HG02678 (cell line): ENCODE measurements at regions not wholly inside any gene's neighbourhood (a gene's known extent, or its start where the extent isn't known, plus 50 kb on each side); places are given as distances from the start of the nearest gene placed in this dataset.

ENCODE experiments used
- ATAC-seq: cut with Tn5 transposase; IDR thresholded peaks from one replicate; pipeline ENCODE4 v1.9.1; 2021; ENCODE audit warnings: mild to moderate bottlenecking, moderate library complexity; ENCODE audit not compliant: unreplicated experiment

DNA sequence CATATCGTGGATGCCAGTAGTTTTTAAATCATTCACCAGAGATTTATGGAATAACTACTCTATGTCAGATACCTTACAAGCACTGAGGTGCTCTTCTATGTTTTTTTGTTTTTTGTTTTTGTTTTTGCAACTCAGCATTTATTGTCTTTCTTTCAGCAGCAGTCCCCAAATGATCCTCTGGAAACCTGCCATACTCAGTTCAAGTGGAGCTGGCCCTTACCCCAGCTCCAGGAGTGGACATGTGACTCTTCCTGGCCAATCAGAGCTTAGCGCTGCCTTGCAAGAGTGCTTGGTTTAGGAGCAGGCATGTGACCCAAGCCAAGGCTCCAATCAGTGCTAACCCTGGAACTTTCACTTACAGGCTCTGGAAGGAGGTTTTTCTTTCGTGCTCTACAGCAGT lies 356.6 kb upstream of the ZMIZ1 start:
- ATAC-seq: no peak

DNA sequence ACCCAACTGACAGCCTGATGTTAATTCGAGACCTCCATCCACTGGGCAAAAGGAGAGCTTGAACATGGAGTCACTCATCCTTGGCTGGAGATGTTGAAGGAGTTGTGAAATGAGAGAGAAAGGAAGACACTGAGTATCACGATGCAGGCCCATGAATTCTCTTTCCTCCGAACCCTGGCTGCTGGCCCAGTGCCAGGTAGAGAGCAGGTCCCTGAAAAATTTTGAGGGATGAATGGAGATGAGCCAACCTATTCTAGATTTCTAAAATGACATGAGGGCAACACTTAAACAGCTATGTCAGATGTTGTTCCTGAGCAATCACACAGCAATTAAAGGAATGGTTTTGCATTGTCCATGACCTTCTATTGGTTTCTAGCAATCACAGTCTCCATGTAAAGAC lies 355.1 kb upstream of the ZMIZ1 start:
- ATAC-seq: no peak

DNA sequence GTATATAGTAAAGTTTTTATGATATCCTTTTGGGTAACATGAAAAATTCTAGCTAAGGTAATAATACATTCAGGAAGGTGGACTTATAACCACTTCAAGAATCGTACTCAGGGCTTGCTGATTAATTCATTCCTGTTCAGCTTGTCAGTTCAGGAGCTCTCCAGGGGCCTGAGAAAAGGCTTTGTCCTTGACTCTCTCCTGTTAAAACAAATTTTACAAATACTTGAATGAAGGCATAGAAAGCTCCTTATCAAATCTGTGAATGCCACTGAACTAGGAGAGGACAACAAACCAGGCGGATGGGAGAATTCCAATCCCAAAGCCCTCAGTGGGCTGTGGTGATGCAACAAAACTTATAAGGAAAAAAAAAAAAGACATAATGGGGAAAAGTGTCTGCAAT lies 354.5 kb upstream of the ZMIZ1 start:
- no peak for ATAC-seq

GRCh38 chr10:78715435-78715834 lies 353.3 kb upstream of the ZMIZ1 start:
- ATAC-seq: no peak

DNA sequence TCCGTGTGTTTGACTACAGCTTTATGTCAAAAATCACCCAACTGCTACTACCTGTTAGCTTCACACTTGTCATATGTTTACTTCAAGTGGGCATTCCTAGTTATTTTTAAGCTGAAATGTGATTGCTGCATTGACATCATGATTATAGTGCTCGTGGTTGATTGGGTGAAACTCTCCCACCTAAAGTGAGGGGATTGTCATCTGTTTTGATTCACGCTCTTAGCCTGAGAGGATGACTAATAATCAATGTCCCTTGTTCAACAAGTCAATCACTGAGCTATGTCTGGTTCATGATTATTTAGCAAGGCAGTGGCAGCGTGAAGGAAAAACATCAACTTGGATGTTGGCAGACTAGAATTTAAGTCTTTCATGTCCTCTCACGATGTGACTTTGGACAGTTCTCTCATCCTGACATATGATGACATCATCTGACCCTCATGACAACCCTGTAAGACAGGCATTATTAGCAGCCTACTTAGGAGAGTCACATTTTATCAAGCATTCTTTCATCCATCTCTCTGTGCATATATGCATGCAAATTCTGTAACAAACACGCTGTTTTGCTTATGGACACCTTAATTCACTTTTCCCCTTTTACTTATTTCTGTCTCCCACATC lies 352.6 kb upstream of the ZMIZ1 start:
- ATAC-seq: no peak

DNA sequence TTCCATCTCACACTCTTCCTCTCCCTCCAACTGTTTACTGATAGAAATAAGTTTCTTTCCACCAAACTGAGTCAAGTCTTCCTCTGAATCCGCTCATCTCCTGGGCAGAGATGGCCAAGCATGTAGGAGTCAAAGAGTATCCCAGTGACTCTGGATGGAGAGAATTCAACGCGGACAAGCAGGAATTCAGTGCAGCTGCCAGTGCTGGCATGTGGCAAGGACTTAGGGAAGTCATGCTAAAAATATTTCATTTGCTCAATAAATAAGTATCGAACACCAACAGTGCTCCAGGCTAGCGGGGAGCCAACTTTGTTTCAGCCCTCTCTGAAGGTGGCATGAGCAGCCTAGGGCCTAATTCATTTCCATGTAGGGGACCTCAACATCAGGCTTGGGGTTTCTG lies 351.6 kb upstream of the ZMIZ1 start:
- no peak for ATAC-seq

GRCh38 chr10:78718032-78718572 lies 350.7 kb upstream of the ZMIZ1 start:
- ATAC-seq: no peak

GRCh38 chr10:78719276-78719675 lies 349.5 kb upstream of the ZMIZ1 start:
- no peak for ATAC-seq

DNA sequence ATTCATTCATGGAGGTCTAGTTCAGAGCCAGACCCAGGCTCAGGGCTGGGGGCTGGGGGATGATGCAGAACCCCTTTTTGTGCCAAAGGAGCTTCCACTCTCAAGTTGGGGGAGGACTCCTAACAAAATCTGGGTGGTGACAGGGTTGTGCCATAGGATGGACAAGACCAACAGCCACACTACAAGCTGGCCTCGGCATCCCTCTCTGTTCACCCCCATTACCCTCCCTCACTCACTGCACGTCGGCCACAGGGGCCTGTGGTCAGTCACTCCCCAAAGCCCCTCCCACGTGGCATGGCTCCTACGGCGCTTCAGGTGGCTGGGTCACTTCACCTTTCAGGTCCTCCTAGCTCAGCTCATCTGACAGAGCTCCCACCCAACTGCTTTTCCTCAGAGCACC lies 348.7 kb upstream of the ZMIZ1 start:
- ATAC-seq: no peak

- no peak for ATAC-seq
These were observed 347.5 kb upstream of the ZMIZ1 start for GRCh38 chr10:78721231-78721630.

DNA sequence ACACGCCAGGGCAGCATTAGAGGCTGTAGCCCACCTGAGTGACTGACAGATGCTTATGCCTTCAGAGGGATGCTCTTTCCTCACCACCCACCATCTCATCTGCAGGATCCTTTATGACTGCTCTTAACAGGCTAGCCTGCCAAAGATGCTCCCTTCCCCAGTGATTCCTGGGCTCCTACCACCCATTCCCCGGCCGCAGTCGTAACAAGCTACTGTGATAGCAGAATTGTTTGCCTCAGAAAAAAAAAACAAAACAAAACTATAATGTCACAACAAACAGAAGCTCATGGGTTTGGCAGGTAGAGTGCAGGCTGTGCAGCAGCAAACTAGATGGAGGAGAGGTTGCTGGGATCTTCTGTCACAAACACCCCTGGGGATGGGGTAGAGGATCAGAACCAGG lies 343.9 kb upstream of the ZMIZ1 start:
- ATAC-seq: no peak

- no peak for ATAC-seq
These were observed 342.6 kb upstream of the ZMIZ1 start for GRCh38 chr10:78726171-78726570.

- ATAC-seq: no peak
These were observed 341.5 kb upstream of the ZMIZ1 start for GRCh38 chr10:78727251-78727650.

DNA sequence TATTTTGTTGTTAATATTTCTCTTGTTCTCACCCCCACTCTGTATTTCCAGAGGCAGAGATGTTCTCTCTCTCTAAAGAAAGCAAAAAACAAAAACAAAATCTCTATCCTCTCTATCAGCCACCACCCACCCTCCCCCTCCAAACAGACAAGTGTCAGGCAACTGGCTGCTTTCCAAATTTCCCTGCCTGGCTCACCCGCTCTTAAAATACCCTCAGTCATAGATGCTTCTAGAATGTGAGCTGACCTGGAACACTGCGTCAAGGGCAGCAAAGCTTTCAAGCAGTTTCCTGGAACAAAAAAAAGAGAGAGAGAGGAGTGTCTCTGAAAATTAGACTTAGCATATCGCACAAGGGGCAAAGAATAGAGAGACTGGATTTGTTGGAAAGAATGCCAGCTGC lies 341.0 kb upstream of the ZMIZ1 start:
- no peak for ATAC-seq

DNA sequence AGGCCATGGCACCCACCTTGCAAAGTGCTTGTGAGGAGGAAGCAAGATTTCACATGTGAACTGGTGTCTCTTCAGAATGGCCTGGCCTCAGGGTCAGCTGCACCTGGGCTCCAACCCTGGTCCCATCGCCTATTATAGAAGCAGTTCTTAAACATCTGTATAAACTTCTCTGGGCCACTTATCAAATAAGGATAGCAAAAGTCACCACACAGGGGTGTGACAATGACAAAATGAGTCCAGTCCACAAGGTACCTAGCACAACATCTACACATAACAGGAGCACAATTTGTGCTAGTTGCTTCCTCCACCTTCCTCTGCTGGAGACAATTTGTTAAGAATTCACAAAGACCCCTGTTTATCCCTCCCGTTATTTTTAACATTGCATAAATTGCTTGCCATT lies 340.6 kb upstream of the ZMIZ1 start:
- ATAC-seq: no peak

- ATAC-seq: no peak
These were observed 339.4 kb upstream of the ZMIZ1 start for GRCh38 chr10:78729366-78729765.

DNA sequence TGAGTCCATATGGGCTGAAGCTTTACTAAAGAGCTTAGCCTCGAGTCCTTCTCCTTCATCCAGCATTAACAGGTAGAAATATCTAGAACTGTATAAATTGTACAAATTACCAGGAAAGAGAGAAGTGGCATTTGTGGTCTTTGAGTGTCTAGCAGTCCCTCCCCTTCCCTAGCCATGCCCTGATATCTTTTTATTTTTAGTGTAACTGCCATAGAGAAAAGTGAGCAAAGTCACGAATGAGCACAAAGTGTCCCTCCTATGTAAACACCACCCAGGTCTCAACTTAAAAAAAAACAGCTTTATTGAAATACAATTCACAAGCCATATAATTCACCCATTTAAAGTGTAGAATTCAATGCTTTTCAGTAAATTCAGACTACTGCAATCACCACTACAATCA lies 339.0 kb upstream of the ZMIZ1 start:
- ATAC-seq: no peak

DNA sequence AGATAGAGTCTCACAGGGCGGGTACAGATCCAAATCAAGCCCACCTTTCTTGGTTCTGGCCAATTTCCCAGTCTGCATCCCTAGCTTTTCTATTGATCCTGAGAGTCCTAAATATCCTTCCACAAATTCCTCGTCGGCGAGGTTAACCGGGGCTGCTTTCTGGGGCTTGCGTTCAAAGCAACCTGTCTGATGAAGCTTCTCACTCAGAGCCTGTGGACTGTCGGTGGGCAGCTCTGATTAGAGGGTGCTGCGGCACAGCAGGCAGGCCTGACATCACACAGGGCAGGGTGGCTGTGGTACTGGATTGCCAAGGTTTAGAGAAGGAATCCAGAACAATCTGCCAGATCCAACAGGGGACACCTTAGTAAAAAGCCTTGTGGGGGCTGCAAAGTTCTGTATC lies 338.0 kb upstream of the ZMIZ1 start:
- ATAC-seq: no peak

DNA sequence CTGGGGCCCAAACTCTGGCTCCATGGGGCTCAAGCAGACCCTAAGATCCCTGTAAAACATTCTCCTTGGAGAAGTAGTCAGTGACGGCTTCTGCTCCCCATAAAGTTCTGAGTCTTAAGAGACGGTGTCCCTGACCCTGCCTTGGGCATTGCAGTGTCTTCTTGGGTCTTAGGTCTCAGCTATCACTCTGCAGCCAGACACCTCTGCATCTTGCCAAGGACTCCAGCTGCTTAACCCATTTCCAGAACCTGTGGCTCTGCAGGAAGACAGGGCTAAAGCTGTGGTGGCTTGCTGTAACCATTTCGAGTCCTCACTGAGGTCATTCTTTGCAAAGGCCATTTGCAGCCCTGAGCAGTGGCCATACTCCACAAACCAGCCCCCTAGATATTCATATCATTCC lies 337.1 kb upstream of the ZMIZ1 start:
- ATAC-seq: no peak

DNA sequence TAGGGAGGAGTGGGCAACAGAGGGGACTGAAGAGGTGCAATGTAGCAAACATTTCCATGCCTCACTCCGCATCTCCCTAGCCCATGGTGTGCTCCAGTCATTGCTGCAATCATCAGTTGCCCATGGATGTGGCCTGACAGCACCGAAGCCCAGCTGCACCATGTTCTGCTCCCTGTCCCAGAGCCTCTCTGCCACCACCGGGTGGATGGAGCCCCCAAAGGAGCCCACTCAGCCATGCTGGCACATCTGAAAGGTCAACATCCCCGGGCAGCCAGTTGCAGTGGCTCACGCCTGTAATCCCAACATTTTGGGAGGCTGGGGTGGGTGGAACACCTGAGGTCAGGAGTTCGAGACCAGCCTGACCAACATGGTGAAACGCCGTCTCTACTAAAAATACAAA lies 336.4 kb upstream of the ZMIZ1 start:
- no peak for ATAC-seq

- no peak for ATAC-seq
These were observed 331.7 kb upstream of the ZMIZ1 start for GRCh38 chr10:78736926-78737630.
